ENCODE measurements at regions not wholly inside any gene's neighbourhood (a gene's known extent, or its start where the extent isn't known, plus 50 kb on each side); places are given as distances from the start of the nearest gene placed in this dataset.

DNA sequence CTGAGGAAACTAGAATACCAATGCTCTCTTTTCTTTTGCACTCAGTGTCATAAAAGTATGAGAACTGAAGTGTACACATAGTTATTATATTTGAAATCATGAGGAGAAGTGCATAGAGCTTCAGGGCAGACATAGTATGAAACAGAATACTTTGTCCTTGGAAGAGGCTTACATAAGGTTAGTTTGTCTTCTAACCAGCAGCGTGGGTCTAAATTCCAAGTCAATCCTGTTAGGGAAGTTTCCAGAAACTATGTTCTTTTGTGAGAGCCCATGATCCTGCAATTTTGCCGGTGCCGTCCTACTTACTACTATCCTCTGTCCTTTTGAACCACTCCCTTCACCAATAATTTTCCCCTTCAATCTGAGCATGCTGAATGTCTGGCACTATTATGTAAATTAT, 156.2 kb downstream of the PABPC4L start:
- H3K9ac ChIP-seq (ENCODE audit: insufficient read depth, low read length, poor library complexity, severe bottlenecking): no peak overlapping the region
- Mint-ChIP-seq H3K4me3 (no peak overlapping the region), H3K36me3 (no peaks in the 10 kb centered on the region), H3K27ac (no peak overlapping the region), H3K9me3 (no peaks in the 10 kb centered on the region), H3K27me3 (ENCODE audit: low read depth in 3 of 3) (no peaks in the 10 kb centered on the region), H3K4me1 (no peaks in the 10 kb centered on the region)
- H2AFZ ChIP-seq (ENCODE audit: insufficient read depth, low read depth, low read length, poor library complexity, severe bottlenecking): no peak overlapping the region
- H4K20me1 ChIP-seq (ENCODE audit: insufficient read depth, low read length): no peaks in the 10 kb centered on the region
- H3K27ac ChIP-seq (ENCODE audit: low read depth in 1 of 2, low read length in 2 of 2): no peak overlapping the region
- no peak for TF ChIP-seq CTCF (IDR thresholded peaks at IDR 0.05)
- no peaks in the 10 kb centered on the region for H3K36me3 ChIP-seq (replicated peaks in 1 of 2; ENCODE audit: control insufficient read depth in 1 of 2, insufficient read depth in 2 of 2, low read length in 2 of 2)
- H3K79me2 ChIP-seq (ENCODE audit: insufficient read depth, low read length): no peaks in the 10 kb centered on the region
- H3K27me3 ChIP-seq (ENCODE audit: control insufficient read depth in 2 of 2, insufficient read depth in 2 of 2, low read length in 2 of 2): no peaks in the 10 kb centered on the region
- H3K4me1 ChIP-seq (ENCODE audit: control insufficient read depth in 1 of 2, insufficient read depth in 2 of 2, low read length in 2 of 2): no peaks in the 10 kb centered on the region
- no peak overlapping the region for H3K4me2 ChIP-seq (replicated peaks; ENCODE audit: extremely low read depth, low read length, poor library complexity, severe bottlenecking)
- intact Hi-C loops (cut with micrococcal nuclease): no loop called here
- no CpG with 5 or more reads among the region's 3 CpGs for WGBS (ENCODE audit: insufficient coverage)
- DNase-seq: no peak
- H3K4me3 ChIP-seq (replicated peaks in 1 of 3; ENCODE audit: low read depth in 2 of 3, low read length in 3 of 3): no peak overlapping the region
- no peaks in the 10 kb centered on the region for H3K9me3 ChIP-seq (replicated peaks in 1 of 2; ENCODE audit: control insufficient read depth in 1 of 2, insufficient read depth in 1 of 2, low read length in 2 of 2)

DNA sequence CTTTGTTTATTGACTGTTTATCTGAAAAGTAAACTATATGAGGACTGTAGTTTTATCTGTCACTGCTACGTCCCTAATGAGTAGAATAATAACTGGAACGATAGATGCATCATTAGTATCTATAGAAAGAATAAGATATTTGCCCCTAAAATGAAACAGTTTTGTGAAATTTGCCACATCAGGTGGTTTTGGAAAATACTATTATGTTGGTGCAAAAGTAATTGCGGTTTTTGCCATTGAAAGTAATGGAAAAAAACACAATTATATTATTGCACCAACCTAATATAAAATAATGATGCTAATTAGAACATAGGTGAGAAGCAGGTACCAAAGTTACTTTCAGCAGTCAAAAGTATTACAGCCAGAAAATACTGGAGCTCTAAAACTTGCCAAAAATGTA, 158.3 kb downstream of the PABPC4L start:
- Histone ChIP-seq H3K36me3 (replicated peaks in 1 of 2; ENCODE audit: control insufficient read depth in 1 of 2, insufficient read depth in 2 of 2, low read length in 2 of 2) (no peaks in the 10 kb centered on the region), H3K27ac (ENCODE audit: low read depth in 1 of 2, low read length in 2 of 2) (no peak overlapping the region), H3K4me1 (ENCODE audit: control insufficient read depth in 1 of 2, insufficient read depth in 2 of 2, low read length in 2 of 2) (no peaks in the 10 kb centered on the region), H3K79me2 (ENCODE audit: insufficient read depth, low read length) (no peaks in the 10 kb centered on the region), H2AFZ (ENCODE audit: insufficient read depth, low read depth, low read length, poor library complexity, severe bottlenecking) (no peak overlapping the region), H3K27me3 (ENCODE audit: control insufficient read depth in 2 of 2, insufficient read depth in 2 of 2, low read length in 2 of 2) (no peaks in the 10 kb centered on the region), H3K4me3 (replicated peaks in 1 of 3; ENCODE audit: low read depth in 2 of 3, low read length in 3 of 3) (no peak overlapping the region), H3K9me3 (replicated peaks in 1 of 2; ENCODE audit: control insufficient read depth in 1 of 2, insufficient read depth in 1 of 2, low read length in 2 of 2) (no peaks in the 10 kb centered on the region), H3K4me2 (replicated peaks; ENCODE audit: extremely low read depth, low read length, poor library complexity, severe bottlenecking) (no peak overlapping the region), H4K20me1 (ENCODE audit: insufficient read depth, low read length) (no peaks in the 10 kb centered on the region), H3K9ac (ENCODE audit: insufficient read depth, low read length, poor library complexity, severe bottlenecking) (no peak overlapping the region)
- TF ChIP-seq CTCF (IDR thresholded peaks at IDR 0.05): no peak
- no peak for DNase-seq
- H3K27ac Mint-ChIP-seq: no peak overlapping the region
- intact Hi-C loops (cut with micrococcal nuclease): no loop called here
- H3K27me3 Mint-ChIP-seq (ENCODE audit: low read depth in 3 of 3): no peaks in the 10 kb centered on the region
- no CpG with 5 or more reads among the region's 3 CpGs for WGBS (ENCODE audit: insufficient coverage)
- H3K4me3 Mint-ChIP-seq: no peak overlapping the region
- H3K4me1 Mint-ChIP-seq: no peaks in the 10 kb centered on the region
- no peaks in the 10 kb centered on the region for H3K36me3 Mint-ChIP-seq
- H3K9me3 Mint-ChIP-seq: peaks cover 0 to 9% (median 0%) of the 10 kb centered on the region in 7 donors
